ENCODE measurements at regions not wholly inside any gene's neighbourhood (a gene's known extent, or its start where the extent isn't known, plus 50 kb on each side); places are given as distances from the start of the nearest gene placed in this dataset.

DNA sequence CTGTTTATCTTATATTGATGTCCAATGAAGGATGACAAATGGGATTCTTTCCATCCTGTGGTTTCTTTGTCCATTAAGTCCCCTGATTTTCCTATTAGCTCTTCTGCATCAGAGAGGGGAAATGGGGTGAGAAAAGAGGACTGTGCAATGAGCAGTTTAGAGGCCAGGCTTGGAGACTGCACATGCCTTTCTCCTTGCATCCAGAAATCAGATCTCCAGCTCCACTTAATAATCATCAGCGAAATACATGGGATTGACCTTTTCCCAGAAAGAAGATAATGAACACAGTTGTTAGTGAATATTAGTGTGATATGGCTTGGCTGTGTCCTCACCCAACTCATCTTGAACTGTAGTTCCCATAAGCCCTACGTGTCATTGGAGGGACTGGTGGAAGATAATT, 697.4 kb downstream of the CBLN2 start:
- TF ChIP-seq SIN3A (IDR thresholded peaks at IDR 0.05; ENCODE audit: borderline replicate concordance, insufficient read depth, low read length): no peak
- TF ChIP-seq POLR2AphosphoS5 (IDR thresholded peaks at IDR 0.05; ENCODE audit: low read depth, low read length): no peak
- no peak for TF ChIP-seq TAF1 (IDR thresholded peaks at IDR 0.05; ENCODE audit: borderline replicate concordance, insufficient read depth, low read length)
- TF ChIP-seq REST (IDR thresholded peaks at IDR 0.05; ENCODE audit: insufficient read depth in 1 of 2, low read depth in 2 of 2, low read length in 2 of 2): no peak

All from PFSK-1 (cell line).